ENCODE measurements at regions not wholly inside any gene's neighbourhood (a gene's known extent, or its start where the extent isn't known, plus 50 kb on each side); places are given as distances from the start of the nearest gene placed in this dataset.
"Not testable (repeated sequence)": the region's sequence is repeated elsewhere in the genome, so short reads cannot be mapped to it uniquely, and the experiment has no call there.

DNA sequence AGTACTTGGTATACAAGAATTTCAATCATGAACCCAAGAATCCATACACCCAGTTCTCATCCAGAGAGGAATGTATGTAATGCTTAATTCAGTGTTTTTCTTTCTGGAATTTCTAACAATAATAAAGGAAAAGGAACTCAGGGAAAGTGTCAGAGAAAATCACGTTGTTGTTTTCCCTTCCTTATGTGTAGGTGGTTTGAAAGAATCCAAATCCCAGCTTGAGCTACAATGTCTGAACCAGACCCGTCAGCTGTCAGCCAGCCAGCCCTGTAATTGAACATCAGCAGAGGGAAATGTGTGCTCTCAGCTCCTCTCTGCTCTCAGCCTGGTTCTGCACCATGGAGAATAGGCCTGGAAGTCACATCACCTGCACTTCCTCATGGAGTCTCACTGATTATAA, 126.5 kb downstream of the TMEM30B start:
- DNase-seq, result no peak

DNA sequence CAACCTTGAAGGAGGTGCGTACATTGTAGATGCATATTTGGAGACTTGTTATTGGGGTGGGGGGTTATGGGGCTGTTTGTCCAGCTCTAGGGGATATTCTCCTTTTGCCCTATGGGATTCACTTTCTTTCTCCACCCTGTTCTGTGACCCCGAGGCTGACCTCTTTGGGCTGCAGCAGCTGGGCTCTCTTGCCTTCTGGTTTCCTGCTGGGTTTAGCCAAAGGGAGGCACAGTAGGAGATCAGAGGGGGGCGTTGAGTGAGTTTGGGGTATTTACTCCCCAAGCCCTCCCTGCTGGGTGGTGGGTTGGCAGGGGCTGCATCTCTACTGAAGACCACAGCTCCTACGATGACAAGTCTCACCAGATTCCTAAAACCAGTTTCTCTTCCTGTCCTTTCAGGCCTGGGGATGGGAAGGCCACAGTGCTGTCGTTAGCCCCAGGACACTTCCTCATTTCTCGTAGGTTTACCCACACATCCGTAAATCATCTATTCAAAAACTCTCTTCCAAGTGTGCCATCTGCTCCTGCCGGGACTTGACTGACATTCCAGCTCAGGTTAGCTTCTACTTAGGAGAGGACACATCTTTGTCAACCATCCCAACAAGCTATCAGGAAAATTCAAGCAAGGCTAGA, 127.1 kb downstream of the TMEM30B start:
- DNase-seq, result no peak

DNA sequence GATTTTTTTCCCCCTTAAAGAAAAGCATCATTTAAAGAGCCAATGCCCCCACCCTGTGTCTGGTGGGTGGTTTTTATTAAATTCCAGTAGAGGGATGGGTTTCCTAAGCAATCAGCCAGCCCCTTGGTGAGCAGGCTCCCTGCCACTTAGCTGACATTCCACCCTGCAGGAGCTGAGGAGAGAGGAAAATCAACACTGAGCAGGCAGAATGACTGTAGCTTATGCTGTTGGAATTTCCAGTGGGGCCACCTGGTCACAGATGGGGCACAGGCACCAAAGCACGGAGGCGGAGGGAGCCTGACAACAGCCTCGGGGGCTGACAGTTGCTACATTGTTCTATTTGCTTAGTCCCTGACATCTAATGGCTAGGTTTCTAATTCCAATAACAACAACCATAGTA, 127.7 kb downstream of the TMEM30B start:
- no peak for DNase-seq

DNA sequence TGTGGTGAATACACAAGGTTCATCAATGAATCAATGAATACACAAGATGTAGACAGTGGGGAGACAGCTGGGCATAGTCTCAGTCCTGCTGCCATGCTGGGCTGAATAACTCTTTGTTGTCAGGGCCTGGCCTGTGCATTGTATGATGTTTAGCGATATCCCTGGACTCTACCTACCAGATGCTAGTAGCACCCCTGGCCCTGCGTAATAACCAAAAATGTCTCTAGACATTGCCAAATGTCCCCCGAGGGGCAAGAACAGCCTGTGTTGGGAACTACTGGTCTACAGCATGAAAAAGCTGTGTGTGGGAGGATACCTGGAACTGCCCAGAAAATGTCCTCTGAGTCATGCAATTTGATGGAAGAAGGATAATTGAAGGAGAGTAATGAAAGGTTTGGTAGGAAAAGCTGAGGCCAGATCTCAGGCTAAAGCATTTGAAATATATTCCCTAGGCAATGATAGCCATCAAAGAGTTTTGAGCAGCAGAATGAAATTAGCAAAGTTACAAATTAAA, 128.2 kb downstream of the TMEM30B start:
- no peak for DNase-seq

DNA sequence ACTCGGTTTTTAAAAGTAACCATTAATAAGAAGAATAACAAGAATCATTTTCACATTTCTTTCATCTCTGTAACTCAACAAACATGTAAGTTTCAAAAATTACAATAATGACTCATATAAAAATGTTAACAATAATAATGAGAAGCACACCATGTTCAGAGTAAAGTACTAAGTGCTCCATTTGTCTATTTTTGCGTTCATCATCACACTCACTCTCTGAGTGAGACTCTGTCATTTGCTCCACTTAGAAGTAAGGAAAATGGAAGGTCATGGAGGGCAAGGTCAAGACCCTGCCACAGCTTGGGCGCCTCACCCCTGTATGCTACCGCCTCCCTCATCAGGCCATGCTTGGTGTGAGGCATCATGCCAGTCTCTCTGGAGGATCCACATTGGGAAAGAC, 129.9 kb downstream of the TMEM30B start:
- no peak for DNase-seq

DNA sequence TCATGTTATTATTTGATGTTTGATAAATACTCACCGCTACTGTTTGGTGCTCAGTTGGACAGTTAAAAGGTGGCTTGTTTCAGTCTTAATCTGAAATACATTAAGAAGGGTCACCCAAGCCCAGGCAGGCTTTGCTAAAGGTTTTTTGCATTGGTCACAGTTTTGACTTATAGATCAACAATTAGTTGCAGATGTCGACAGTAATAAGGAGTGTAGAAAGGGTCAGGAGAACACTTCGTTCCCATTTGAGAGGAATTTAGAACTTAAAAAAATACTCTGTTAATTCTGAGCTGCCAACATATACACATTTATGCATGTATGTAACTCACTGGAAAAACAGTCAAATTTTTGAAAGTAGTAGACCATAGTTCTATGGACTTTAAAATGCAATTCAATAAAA, 130.3 kb downstream of the TMEM30B start:
- no peak for DNase-seq

DNA sequence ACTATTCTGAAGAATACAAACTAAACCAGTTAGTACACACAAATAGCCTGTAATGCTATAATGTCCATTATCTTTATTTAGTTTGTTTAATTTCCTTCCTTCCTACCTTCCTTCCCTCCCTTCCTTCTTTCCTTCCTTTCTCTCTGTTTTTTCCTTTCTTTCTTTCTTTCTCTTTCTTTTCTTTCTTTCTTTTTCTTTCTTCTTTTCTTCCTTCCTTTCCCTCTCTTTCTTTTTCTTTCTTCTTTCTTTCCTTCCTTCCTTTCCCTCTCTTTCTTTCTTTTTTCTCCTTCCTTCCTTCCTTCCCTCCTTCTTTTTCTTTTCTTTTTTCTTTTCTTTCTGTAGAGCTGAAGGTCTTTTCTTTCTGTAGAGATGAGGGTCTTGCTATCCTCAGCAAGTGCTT, 131.2 kb downstream of the TMEM30B start:
- DNase-seq, result no peak

DNA sequence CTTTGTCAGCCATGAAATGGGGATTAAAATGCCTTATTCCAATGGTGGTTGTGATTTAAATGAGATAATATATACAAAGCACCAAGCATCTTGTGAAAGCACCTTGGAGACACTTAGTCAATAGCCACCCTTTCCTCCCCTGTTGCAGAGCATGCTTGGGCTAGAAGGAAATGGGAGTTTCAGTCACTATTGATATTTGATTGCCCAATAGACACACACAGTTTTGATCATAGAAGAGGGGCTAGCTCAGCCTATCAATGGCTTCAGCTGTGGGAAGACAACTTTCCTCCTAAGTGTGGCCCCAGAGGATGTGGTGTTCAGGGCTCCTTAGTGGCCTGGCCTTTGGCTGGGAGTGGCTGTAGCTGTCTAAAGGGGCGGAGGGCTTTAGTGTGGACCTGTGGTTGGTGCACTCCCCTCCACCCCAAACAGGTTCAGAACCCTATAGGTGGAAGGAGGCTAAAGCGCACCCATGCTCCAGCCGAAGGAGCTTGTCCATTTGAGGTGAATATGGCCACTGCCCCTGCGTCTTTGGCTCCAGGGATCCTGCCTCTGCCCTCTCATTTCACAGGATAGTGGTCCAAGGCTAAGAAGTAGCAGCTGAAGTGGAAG, 132.3 kb downstream of the TMEM30B start:
- no peak for DNase-seq

DNA sequence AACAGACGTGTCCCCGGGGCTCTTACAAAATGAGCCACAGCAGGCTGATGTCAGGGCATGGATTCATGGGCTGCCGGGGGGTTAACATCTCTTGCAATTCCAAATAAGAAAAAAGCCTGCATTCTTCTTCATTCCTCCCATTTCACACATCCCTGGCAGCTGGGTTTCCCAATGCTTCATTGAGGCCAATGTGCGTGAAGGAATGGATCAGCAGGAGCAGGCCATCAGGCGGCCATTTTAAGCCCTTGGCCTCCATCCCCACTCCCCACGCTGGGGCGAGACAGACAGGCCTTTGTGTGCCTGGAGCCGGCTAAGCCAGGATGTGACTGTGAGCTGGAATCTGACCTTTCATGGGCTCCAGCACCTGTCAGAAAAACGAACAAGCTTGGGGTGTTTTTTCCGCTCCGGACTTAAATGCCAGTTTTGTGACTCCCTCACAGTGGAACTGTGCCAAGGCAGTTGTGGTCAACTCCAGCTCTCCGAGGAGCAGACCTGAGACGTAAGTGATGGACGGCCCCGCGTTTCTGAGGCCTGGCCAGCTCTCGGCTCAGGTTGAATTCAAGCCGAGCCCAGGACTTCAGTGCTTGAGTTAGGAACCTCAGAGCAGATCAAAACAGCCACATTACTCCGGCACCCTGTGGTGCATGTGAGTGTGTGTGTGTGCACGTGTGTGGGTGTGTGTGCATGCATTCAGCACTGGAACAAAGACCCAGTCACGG, 133.1 kb downstream of the TMEM30B start:
- no peak for DNase-seq

DNA sequence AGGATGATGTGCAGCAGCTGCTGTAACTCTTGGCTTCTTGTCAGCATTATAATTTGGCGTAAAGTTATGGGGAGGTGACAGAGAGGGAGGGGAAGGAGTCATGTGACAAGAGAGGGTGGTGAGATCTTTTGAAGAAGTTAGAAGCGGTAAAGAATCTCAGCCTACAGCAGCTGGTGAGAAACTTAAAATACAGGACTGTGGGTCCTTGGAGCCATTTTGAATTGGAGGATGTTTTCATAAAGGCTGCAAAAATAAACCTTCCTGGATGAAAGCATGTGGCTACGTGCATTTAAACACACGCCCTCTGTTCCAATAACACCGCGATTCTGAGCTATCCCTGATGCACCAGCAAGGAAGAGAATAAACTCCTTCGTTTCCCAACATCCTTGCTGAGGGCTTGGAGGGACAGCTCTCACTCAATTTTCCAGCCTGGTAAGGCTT, 133.7 kb downstream of the TMEM30B start:
- no peak for DNase-seq

DNA sequence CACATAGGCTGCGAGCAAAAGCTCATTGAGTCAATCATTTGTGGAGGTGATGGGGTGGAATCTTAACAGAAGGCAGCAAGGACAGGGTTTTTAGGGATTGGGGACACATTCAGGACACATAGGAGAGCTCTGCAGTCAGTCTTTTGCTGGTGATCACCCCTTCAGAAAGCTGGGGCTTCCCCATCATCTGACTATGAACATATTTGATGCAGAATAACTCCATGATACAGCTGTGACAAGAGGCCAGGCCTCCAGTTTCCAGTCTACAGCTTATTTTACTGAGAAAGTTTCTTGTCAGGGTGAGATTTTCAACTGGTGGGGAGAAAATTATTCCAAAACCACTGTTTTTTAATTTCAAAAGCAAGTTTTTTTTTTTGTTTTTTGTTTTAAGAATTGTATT, 134.2 kb downstream of the TMEM30B start:
- DNase-seq, result no peak

DNA sequence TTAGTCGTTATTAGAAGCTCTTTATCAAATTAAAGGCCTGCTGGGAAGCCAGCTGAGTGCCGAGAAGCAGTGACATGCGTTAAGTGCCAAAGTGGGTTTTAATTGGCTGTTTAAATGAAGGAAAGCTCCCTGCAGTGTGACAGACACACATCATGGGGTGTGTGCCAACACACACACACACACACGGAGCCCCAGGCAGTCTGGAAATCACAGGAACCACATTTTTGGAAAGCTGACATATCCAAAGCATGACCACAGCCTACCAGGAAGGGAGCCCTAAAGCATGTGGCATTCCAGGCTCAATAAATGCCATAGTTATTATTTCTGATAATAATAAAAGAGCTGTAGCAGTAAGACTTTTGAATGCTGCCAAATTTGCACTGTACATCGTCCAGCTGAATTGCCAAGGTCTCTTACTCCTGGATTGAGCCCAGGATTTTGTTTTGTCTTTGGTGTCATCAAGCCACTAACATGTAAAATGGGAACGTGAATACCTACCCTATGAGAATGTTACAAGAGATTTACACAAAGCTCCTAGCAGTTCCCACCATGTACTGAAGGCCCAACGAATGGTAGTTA, 135.1 kb downstream of the TMEM30B start:
- DNase-seq, result no peak

DNA sequence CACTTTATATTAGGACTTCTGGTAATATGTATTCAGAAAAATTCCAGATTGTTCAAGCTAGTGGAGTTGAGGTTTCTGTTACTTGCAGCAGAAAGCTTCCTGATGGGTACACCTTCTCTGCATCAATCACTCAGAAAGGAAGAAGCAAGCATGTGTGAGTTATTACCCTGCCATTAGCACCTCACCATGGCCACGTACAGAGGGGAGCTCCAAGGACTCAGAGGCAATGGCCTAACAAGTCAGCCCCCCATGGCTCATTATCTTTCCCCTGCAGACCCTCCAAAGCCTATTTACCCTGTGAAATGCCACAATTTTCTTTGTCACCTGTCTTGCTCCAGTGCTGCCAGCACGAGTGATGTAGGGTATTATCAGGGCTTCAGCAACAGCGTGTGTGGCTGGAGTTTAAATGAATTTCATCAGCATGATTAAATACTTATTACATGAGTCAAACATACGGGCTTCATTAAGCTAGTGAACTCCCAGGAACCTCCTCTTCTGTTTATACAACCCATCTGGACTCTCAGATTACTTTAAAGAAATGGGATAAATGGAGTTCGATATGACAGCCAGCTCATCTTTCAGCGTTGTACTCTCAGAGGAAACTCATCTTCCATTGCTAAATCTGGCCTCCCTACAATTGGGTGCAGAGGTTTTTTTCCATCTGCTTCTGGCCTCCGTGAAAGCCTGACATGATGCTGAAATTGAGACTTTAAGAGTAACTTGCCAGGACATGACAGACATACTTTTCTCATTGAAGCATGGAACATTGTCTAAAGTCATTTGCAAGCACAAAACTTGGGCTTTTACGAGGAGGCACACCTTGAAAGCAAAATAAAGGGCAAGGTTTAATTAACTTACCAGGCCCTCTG, 135.9 kb downstream of the TMEM30B start:
- no peak for DNase-seq

DNA sequence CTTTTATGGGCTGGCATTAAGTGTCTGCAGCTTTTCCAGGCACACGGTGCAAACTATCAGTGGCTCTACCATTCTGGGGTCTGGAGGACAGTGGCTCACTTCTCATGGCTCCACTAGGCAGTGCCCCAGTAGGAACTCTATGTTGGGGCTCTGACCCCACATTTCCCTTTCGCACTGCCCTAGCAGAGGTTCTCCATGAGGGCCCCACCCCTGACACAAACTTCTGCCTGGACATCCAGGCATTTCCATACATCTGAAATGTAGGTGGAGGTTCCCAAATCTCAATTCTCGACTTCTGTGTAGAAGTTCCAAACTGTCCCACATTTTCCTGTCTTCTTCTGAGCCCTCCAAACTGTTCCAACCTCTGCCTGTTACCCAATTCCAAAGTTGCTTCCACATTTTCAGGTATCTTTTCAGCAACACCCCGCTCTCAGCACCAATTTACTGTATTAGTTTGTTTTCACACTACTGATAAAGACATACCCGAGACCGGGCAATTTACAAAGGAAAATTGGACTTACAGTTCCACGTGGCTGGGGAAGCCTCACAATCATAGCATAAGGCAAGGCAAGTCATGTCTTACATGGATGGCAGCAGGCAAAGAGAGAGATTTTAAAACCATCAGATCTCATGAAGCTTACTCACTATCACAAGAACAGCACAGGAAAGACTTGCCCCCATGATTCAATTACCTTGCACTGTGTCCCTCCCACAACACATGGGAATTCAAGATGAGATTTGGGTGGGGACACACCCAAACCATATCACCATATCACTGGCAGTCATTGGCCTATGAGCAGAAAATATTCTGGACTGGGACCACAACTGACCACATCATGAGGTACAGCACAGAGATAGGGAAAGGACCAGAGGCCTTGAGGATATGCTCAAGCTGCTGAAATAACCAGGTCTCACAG, 136.8 kb downstream of the TMEM30B start:
- not testable (repeated sequence) for DNase-seq

DNA sequence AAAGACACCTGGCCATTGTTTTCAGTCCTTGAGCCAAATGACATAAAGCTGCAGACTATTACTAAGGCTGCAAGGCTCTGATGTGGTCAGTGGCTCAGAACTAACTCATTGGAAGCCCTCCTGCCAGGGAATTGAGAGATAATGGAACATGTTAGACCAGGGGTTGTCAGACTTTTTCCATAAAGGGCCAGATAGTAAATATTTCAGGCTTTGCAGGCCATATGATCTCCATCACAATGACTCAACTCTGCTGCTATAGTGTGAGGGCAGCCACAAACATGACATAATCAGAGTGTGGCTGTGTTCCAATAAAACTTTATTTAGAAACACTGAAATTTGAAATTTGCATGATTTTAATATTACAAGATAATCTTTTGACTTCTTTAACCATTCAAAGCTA, 140.3 kb downstream of the TMEM30B start:
- DNase-seq, result peak; percentile 91

DNA sequence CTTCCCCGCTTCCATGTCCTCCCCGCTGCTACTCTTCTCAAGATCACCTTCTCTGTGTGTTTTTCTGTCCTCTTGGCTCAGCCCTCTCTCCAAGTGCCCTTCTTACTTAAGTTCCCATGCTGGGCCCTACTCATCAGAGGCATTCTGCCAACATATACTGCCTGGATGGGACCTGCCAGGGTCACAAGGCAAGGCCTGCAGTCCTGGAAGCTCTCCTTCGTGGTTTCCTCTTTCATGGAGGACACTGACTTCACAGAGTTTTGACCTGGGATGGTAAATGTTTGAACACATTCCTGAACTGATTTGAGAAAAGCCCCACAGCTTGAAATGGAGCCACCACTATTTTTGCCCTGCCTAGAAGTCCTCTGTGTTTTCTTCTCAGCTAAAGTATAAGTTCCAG, 140.9 kb downstream of the TMEM30B start:
- peak; percentile 38 for DNase-seq

DNA sequence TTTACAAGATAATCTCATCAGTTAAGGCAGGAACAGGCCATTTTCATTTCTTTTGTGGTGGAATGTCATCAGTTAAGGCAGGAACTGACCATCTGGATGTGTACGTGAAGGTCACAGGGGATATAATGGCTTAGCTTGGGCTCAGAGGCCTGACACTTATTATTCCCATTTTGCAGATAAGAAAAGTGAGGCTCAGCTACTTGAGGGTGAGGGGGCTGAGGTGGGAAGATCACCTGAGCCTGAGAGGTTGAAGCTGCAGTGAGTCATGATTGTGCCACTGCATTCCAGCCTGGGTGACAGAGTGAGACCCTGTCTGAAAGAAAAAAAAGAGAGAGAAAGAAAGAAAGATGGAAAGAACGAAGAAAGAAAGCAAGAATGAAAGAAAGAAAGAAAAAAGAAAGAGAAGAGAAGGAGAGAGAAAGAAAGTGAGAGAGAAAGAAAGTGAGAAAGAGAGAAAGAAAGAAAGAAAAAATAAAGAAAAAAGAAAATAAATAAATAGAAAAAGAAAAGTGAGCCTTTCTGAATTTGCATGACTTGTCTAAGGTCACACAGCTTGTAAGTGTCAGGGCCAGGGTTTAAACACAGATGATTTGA, 142.0 kb downstream of the TMEM30B start:
- no peak for DNase-seq

DNA sequence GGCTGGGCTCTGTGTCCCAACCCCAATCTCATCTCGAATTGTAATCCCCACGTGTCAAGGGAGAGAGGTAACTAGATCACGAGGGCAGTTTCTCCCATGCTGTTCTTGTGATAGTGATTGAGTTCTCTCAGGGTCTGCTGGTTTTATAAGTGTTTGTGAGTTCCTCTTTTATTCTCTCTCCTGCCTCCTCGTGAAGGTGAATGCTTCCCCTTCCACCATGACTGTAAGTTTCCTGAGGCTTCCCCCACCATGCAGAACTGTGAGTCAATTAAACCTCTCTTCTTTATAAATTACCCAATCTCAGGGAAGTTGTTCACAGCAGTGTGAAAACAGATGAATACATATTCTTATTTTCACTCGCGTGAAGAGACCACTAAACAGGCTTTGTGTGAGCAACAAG, 148.2 kb downstream of the TMEM30B start:
- no peak for DNase-seq

DNA sequence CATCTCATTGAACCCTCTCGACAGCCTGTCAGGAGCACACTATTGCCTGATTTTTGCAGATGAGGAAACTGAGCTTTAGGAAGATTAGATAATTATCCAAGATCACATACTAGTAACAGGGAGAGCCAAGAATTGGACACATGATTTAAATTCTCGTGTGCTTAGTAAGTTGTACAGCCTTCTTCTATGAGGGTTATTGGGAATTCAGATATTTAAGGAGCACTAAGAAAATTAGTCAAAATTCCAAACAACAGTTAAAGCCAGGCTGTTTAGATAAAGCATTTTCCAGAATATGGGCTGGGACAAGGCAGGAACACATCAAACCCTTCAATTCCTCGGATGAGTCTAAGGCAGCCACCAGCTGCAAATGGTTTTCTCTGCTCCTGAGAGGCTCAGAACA, 148.8 kb downstream of the TMEM30B start:
- DNase-seq, result no peak

DNA sequence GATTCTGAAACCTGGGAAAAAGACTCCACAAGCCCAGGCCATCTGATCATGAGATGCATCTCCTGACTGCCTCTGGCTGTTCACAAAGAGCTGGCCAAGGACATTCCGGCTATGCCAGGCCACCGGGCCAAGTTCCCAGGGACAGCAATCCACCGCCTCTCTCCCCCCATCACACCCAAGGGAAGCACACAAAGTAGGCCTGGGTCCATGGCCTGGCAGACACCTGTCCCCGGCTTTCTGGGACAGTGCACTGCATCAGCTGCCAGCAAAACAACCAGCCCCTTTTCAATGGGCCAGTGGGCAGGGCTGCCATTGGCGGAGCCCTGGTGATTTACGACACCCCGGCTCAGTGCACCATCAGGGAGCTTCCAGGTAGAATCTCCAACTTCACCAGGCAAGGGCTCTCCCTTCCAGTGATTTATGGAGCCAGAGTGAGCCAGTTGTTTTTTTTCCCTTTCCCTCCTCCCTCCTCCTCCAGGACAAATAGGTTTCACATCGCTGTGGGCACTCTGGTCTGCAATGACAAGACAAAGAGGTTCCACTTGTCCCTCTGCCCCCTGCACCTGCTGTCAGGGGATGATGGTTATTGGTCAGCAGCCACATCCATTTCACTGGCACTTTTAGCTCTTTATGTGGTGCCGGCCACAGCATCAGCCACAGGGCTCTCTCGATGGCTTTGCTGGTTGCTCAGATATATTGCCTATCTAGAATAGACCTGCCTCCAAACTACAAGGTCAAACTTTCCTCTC, 149.6 kb downstream of the SLC38A6 start:
- DNase-seq, result peak; percentile 85
